Mucosa of gallbladder (tissue), 1 donor: ENCODE measurements at regions not wholly inside any gene's neighbourhood (a gene's known extent, or its start where the extent isn't known, plus 50 kb on each side); places are given as distances from the start of the nearest gene placed in this dataset.

Experiments used
- DNase-seq: peaks from one replicate; pipeline ENCODE4 v3.0.0-alpha.2; 2020; ENCODE audit warnings: low spot score
- donor health status: DM: no; HTN: no; CAD: no.

DNA sequence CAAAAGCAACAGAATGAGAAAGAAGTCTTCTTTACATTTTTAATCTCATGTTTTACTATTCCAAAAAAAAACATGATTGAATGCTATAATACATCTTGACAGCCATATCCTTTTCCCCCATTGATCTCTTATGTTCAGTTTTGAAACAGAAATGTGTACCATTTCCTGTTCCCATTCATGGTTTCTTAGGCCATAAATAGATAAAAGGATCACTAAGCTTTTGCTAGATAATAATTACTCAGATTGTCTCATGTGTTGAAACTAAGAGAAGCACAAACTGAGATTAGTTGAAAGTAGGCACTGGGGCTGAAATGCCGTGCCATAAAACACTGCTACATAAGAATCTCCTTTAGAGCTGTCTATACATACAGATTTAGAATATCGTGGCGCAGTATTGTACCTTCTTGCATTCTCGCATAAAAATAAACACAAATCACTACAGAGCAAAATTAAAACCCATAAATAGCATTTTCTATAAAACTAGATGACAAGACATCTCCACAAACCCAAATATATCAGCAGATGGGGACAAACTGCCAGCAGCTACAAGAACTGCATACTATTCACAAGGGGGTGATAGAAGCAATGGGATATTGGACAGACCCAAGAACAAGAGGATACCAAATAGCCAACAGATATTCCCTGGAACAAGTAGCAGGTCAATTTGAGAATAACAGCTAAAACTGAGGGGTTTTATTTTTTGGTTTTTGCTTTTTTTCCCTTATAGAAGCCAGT, 405.3 kb upstream of the PRMT6 start:
- no peak for DNase-seq

DNA sequence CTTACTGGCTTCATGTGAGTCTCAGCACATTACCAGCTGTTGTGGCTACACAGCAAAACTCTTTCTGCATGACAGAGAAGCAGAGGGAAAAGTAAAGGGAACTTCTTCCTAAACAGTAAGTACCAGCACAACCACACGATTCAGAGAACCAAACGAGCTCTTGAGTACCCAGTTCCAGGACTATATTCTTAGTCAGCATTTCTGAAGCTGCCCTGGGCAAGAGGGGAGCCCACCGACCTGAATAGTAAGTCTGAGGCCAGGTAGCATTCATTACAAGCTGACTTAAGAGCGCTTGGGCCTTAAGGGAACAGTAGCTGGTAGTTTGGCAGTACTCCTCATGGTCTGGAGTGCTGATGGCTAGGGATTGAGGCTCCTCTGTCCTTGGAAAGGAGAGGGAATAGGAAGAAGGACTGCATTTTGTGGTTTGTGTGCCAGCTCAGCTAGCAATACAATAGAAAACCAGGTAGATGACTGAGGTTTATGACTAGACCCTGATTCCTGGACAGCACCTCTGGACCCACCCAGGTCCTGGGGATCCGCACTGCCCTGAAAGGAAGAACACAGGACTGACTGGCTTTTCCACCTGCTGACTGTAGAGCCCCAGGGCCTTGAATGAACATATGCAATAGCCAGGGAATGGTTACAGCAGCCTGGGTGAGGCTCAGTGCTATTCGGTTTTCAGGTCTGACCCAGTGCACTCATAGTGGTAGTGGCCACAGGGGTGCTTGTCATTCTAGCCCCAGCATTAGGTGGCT, 396.8 kb upstream of the PRMT6 start:
- DNase-seq = no peak

DNA sequence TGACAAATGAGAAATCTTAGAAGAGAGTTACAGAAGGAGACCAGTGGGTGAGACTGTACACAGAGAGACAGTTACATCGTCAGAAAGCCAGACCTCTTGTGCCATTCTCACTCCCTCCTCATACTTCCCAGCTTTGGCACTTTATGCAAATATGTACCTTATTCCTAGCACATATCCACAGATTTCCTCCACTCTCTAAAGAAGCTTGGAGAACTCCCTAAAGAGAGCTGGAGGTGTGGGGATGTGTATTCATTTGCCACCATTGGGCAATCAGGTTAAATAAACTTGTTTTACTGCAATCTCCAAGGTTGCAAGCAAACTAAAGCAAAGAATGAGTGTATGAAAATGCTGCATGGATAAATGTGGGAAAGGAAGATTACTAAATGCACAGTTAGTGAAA, 380.9 kb upstream of the PRMT6 start:
- no peak for DNase-seq

DNA sequence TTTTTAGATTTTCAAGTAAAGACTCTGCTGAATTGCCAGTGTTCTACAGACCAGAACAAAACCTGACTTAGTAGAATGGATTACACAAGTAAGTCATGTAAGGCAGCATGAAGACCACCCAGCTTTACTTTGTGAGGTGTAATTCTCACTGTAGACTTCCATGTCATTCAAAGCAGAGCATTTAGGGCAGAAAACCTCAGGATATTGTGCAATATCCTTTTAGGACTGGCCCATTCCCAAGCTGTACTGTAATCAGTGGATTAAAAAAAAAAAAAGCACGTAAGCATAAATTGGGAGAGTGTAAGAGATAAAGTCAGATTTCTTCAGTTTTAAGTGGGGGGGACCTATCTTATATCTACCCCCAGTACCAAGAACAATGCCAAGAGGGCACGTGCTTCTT, 380.5 kb upstream of the PRMT6 start:
- no peak for DNase-seq

- no peak for DNase-seq
Observed at GRCh38 chr1:106677181-106677580, 379.3 kb upstream of the PRMT6 start.

- DNase-seq = no peak
Observed at GRCh38 chr1:106677721-106678120, 378.8 kb upstream of the PRMT6 start.

DNA sequence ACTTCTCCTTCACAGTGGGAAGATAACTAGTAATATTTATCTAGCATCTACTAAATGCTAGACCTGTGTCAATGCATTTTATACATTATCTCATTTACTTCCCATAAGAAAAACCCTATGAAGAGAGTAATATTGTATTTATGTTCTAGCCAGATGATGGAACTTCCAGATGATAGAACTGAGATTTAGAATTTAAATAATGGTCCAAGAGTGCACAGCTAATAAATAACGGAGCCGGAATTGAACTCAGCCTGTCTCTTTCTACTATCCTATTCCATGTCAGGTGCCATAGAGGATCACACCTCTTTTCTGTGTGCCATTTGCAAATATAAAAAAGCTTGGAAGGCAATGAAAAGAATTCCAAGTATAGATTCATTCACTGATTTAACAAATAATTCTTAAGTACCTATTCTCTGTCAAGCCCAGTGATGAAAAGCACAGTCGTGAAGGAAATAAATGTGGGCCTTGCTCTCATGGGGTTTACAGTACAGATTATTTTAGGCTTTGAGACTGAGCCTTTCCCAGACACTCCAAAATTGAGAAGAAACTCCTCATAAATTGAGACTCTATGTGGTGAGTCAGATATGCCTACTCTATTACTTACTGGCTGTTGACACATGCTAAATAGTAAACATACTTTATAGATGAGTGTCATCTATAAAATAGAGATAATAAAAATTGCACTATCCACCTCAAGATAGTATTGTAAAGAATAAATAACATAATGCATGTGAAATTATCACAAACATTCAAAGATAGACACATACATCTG, 378.0 kb upstream of the PRMT6 start:
- DNase-seq = no peak

DNA sequence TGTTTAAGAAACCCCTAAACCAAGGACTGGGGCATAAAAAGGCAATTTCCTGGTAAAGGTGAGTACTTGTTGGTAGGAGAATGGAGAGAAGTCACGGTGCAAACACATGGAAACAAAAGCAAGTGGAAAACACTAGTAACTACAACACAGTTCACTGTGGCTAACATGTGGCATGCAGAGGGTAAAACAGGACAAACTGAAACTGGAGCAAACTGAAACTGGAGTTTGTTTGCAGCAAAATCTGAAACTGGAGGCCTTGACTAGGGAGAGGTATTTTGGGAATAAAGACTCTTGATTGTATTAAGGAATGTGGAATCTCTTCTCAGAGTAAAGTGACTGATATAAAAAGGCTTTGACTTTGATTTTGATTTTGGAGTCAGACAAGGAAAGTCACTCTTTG, 376.3 kb upstream of the PRMT6 start:
- DNase-seq = no peak

DNA sequence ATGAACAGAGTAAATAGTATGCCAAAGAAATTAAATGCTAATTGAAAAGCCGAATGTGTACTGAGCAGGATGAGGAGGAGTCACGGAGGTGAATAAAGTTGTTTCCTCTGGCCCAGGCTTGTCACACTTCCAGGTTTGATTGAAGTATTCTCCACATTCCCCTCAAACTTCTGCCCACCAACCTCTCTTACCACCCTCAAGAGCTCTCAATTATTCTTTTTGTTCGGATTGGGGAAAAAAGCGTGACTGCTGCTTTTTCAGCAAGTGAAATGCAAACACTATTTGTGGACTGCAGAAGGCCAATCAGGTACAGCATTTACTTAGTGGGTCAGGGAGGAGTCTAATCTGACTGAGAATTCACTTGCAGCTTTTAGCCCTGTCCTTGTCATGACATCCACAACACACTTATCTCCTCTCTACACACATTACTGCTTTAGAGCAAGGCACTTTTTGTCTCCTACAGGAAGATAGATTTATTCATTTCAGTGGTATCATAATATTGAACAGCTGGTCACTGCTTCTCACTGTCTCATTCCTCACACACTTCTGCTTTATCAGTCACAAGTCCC, 375.6 kb upstream of the PRMT6 start:
- no peak for DNase-seq

- DNase-seq = no peak
Observed at GRCh38 chr1:106681939-106682522, 374.4 kb upstream of the PRMT6 start.

DNA sequence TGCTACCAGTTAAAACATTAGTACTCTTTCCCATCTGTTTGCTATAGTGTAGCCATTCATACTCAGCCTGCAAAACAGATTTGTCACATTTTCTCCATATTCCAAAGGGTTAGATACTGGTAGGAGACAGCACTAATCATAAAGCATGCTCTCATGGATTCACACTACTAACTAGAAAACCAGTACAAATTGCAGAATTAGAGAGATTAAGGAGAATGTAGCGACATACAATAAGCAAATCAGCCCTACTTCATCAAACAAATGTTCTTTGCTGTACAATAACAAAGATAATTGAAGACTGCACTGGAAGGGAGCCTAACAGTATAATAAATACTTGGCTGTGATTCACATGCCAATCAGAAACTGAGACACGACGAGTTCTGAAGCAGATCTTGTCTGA, 368.0 kb upstream of the PRMT6 start:
- no peak for DNase-seq

GRCh38 chr1:106698660-106699059, 357.8 kb upstream of the PRMT6 start:
- DNase-seq = no peak

DNA sequence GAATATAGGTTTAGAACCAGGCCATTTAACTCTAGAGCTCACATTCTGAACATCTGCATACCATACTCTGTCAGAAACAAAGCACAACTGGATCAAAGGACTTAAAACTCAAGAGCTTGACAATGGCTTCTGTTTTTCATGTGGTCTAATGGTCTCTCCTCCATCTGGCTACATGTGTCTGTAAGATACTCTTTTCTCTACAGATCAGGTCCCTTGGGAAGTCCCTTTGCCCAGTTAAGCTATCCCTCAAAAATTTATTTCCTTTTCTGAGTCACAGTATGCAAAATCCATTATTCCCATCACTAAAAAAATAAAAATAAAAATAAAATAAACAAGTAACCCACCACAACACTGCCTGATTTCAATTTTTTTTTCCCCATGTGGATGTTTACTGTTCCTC, 357.0 kb upstream of the PRMT6 start:
- DNase-seq = no peak

GRCh38 chr1:106700211-106700610, 356.3 kb upstream of the PRMT6 start:
- DNase-seq = no peak

- DNase-seq = no peak
Observed at GRCh38 chr1:106705971-106706370, 350.5 kb upstream of the PRMT6 start.

GRCh38 chr1:106717591-106717990, 338.9 kb upstream of the PRMT6 start:
- no peak for DNase-seq

DNA sequence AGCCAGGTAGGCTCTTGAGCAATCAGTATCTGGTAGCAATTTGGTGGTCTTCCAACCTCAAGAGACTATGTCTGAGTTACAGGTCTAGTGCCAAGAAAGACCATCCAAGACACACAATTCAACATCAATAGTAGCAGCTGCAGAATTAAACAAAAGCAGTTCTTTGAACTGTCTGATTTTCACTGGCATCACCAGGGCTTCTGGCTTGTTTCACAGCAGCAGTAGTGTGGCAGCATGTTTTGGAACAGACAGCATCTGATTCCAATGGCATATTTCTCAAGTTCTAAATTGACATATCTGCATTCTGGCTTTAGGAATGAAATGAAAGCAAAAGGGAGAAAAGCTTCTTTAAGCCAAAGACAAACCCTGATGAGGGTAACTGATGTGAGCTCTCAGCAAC, 334.7 kb upstream of the PRMT6 start:
- no peak for DNase-seq

GRCh38 chr1:106722466-106722865, 334.0 kb upstream of the PRMT6 start:
- DNase-seq = no peak

GRCh38 chr1:106727171-106727570, 329.3 kb upstream of the PRMT6 start:
- no peak for DNase-seq

DNA sequence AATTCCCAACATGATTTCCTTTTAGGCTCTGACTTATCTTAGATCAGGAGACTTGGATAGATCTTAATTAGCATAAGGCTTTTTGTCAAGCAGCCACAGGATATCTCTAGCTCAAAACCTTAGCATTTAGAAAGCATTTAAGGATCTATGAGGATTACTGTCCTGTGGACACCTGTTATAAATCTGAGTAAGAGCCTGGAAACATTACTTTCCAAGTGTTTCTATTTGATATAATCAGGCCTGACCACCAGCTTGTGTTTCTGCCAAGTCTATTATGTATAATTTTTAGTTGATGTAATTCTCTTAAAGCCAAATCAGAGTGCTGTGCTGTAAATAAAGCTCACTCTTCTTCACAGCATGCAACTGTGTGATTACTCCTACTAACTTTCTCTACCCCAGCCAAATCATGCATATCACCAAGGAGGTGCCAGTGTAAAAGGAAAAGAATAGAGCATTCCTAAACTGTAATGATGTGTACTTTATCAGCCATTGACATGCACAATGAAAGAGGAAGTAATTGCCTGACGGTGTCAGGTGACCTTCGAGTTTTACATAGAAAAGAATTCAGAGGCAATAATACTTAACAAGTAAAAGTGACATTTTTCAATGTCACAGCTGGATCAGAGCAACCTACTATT, 309.9 kb upstream of the PRMT6 start:
- DNase-seq = no peak

DNA sequence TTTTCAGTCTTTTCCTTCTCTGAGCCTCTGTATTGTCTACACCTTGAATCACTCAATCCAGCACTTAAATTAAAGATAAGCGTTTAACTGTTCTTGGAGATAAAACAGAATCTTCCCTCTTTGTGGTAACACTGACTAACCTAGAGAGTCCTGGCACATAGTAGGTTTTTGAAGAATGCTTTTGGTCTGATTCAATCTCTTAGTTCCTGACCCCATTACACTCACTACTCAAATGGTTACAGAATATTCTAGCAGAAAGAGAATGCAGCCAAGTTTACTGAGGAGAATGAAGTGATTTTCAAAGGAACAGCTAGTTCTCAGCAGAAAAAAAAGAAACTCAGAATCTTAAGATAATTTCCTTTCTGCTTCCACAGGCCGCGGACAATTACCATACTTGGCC, 309.2 kb upstream of the PRMT6 start:
- no peak for DNase-seq

DNA sequence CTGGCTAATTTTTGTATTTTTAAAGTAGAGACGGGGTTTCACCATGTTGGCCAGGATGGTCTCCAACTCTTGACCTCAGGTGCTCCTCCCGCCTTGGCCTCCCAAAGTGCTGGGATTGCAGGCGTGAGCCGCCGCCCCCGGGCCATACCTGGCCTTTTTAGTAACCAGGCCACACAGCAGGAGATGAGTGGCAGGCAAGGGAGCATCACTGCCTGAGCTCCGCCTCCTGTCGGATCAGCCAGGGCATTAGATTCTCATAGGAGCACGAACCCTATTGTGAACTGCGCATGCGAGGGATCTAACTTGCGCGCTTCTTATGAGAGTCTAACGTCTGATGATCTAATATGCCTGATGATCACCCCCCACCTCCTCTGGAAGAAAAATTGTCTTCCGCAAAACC, 308.7 kb upstream of the PRMT6 start:
- DNase-seq = no peak
